ENCODE measurements at regions not wholly inside any gene's neighbourhood (a gene's known extent, or its start where the extent isn't known, plus 50 kb on each side); places are given as distances from the start of the nearest gene placed in this dataset.

- ChIA-PET CTCF (ENCODE audit: low intra/inter-chr PET ratio, low total read pairs) (no interaction called here), POLR2A (no interaction called here)
- no peak overlapping the region for H3K4me2 ChIP-seq (ENCODE audit: low read depth, low read length)
- no TSS peak for BruUV-seq (replicated peaks)
- intact Hi-C loops (cut with micrococcal nuclease; ENCODE audit: unreplicated experiment) = no loop called here
- H3K36me3 ChIP-seq (replicated peaks in 1 of 2; ENCODE audit: control insufficient read depth in 1 of 2, insufficient read depth in 2 of 2, low read length in 2 of 2) = no peaks in the 10 kb centered on the region
- TF ChIP-seq JARID2 (CRISPR knock-in tag; IDR thresholded peaks at IDR 0.05; ENCODE audit: insufficient replicate concordance) (no peak), EEA1 (CRISPR knock-in tag; IDR thresholded peaks at IDR 0.05; ENCODE audit: borderline replicate concordance) (no peak), MAFK (conservative IDR thresholded peaks at IDR 0.05 in 1 of 2, IDR thresholded peaks at IDR 0.05 in 1 of 2; ENCODE audit: low read length in 2 of 2) (peak; percentile 81 to 86), MAFF (IDR thresholded peaks at IDR 0.05; ENCODE audit: low read depth, low read length) (peak; percentile 81)
- no peaks in the 10 kb centered on the region for H4K20me1 ChIP-seq (ENCODE audit: insufficient read depth, low read length)
- H3K4me3 ChIP-seq (replicated peaks in 1 of 3; ENCODE audit: insufficient read depth in 1 of 3, low read depth in 2 of 3, low read length in 3 of 3) = no peak overlapping the region
- no peaks in the 10 kb centered on the region for H3K9me3 ChIP-seq (ENCODE audit: low read length)
- no peak overlapping the region for H3K27ac ChIP-seq (ENCODE audit: extremely low read length, insufficient read depth, low read length)
- DNase-seq (ENCODE audit: low spot score) (no peak), ATAC-seq (no peak), FAIRE-seq (no peak)
- no peaks in the 10 kb centered on the region for H3K4me1 ChIP-seq (ENCODE audit: insufficient read depth, low read length)
- H3K79me2 ChIP-seq (ENCODE audit: insufficient read depth, low read length) = no peaks in the 10 kb centered on the region
- in situ Hi-C loops (cut with HindIII; ENCODE audit: extremely low pct_ligation_motif_present, low pct_unique_long_range_greater_than_20kb) = no loop called here
- no peak overlapping the region for H2AFZ ChIP-seq (ENCODE audit: low read length)
- H3K27me3 ChIP-seq (ENCODE audit: control insufficient read depth in 1 of 2, insufficient read depth in 2 of 2, low read length in 2 of 2) = no peaks in the 10 kb centered on the region
- H3K9ac ChIP-seq (ENCODE audit: insufficient read depth, low read depth, low read length) = no peak overlapping the region
Observed at GRCh38 chr4:182062936-182063335, 180.3 kb upstream of the TENM3 start.

GRCh38 chr4:182063651-182064050 is 179.6 kb upstream of the TENM3 start:
- Histone ChIP-seq H3K4me1 (ENCODE audit: insufficient read depth, low read length) (no peaks in the 10 kb centered on the region), H3K4me2 (ENCODE audit: low read depth, low read length) (no peak overlapping the region), H3K79me2 (ENCODE audit: insufficient read depth, low read length) (no peaks in the 10 kb centered on the region), H3K36me3 (replicated peaks in 1 of 2; ENCODE audit: control insufficient read depth in 1 of 2, insufficient read depth in 2 of 2, low read length in 2 of 2) (no peaks in the 10 kb centered on the region), H3K27ac (ENCODE audit: extremely low read length, insufficient read depth, low read length) (no peak overlapping the region), H3K4me3 (replicated peaks in 1 of 3; ENCODE audit: insufficient read depth in 1 of 3, low read depth in 2 of 3, low read length in 3 of 3) (no peak overlapping the region), H3K9ac (ENCODE audit: insufficient read depth, low read depth, low read length) (no peak overlapping the region), H3K9me3 (ENCODE audit: low read length) (no peaks in the 10 kb centered on the region), H3K27me3 (ENCODE audit: control insufficient read depth in 1 of 2, insufficient read depth in 2 of 2, low read length in 2 of 2) (no peaks in the 10 kb centered on the region), H2AFZ (ENCODE audit: low read length) (no peak overlapping the region), H4K20me1 (ENCODE audit: insufficient read depth, low read length) (no peaks in the 10 kb centered on the region)
- no peak for ATAC-seq
- intact Hi-C loops (cut with micrococcal nuclease; ENCODE audit: unreplicated experiment) = no loop called here
- WGBS (ENCODE audit: low lambda C conversion rate) = 15% methylated on average over 2 of the region's 2 CpGs
- CTCF ChIA-PET (ENCODE audit: low intra/inter-chr PET ratio, low total read pairs) = no interaction called here
- POLR2A ChIA-PET = no interaction called here
- in situ Hi-C loops (cut with HindIII; ENCODE audit: extremely low pct_ligation_motif_present, low pct_unique_long_range_greater_than_20kb) = no loop called here
- BruUV-seq (replicated peaks) = no TSS peak
- no peak for FAIRE-seq
- DNase-seq (ENCODE audit: low spot score) = no peak
- TF ChIP-seq ZNF382 (CRISPR knock-in tag; IDR thresholded peaks at IDR 0.05; ENCODE audit: borderline replicate concordance) (no peak), THAP11 (CRISPR knock-in tag; IDR thresholded peaks at IDR 0.05) (no peak), MXD1 (CRISPR knock-in tag; IDR thresholded peaks at IDR 0.05) (no peak), CBFB (CRISPR knock-in tag; IDR thresholded peaks at IDR 0.05) (no peak), ZFP1 (CRISPR knock-in tag; IDR thresholded peaks at IDR 0.05) (no peak), ZKSCAN1 (IDR thresholded peaks at IDR 0.05; ENCODE audit: low read length) (no peak), ZNF709 (CRISPR knock-in tag; IDR thresholded peaks at IDR 0.05) (no peak), ZNF407 (CRISPR knock-in tag; IDR thresholded peaks at IDR 0.05; ENCODE audit: not compliant biosample characterization) (no peak)

Data from HepG2 (cell line).